ENCODE measurements at regions not wholly inside any gene's neighbourhood (a gene's known extent, or its start where the extent isn't known, plus 50 kb on each side); places are given as distances from the start of the nearest gene placed in this dataset.

- ATAC-seq (no peak), DNase-seq (ENCODE audit: low spot score) (no peak)
- intact Hi-C loops (cut with DNase I), result no loop called here
These were observed 111.2 kb upstream of the OPRM1 start for GRCh38 chr6:153927867-153928266.

- DNase-seq (ENCODE audit: low spot score), result no peak
- ATAC-seq, result no peak
These were observed 140.5 kb upstream of the OPRM1 start for GRCh38 chr6:153898360-153899059.

GRCh38 chr6:153882411-153882810 lies 156.6 kb upstream of the OPRM1 start:
- no peak for ATAC-seq
- no peak for DNase-seq (ENCODE audit: low spot score)
- intact Hi-C loops (cut with DNase I), result no loop called here

More at GRCh38 chr6:153898360-153899059, 140.5 kb upstream of the OPRM1 start:
- intact Hi-C loops (cut with DNase I), result no loop called here

- no peak for ATAC-seq
- DNase-seq (ENCODE audit: low spot score), result no peak
- intact Hi-C loops (cut with DNase I), result no loop called here
These were observed 165.5 kb upstream of the OPRM1 start for GRCh38 chr6:153873541-153873940.

- no peak for ATAC-seq
- intact Hi-C loops (cut with DNase I), result no loop called here
- DNase-seq (ENCODE audit: low spot score), result no peak
These were observed 166.1 kb upstream of the OPRM1 start for GRCh38 chr6:153872946-153873345.

GRCh38 chr6:153862927-153863326 lies 176.1 kb upstream of the OPRM1 start:
- no peak for DNase-seq (ENCODE audit: low spot score)
- intact Hi-C loops (cut with DNase I), result no loop called here
- no peak for ATAC-seq

- ATAC-seq (no peak), DNase-seq (ENCODE audit: low spot score) (no peak)
- intact Hi-C loops (cut with DNase I), result no loop called here
These were observed 176.9 kb upstream of the OPRM1 start for GRCh38 chr6:153862139-153862538.

- intact Hi-C loops (cut with DNase I), result no loop called here
- no peak for DNase-seq (ENCODE audit: low spot score)
- no peak for ATAC-seq
These were observed 180.5 kb upstream of the OPRM1 start for GRCh38 chr6:153858529-153858928.

- ATAC-seq (no peak), DNase-seq (ENCODE audit: low spot score) (no peak)
- intact Hi-C loops (cut with DNase I), result no loop called here
These were observed 182.1 kb upstream of the OPRM1 start for GRCh38 chr6:153856929-153857376.

GRCh38 chr6:153852481-153852880 lies 186.6 kb upstream of the OPRM1 start:
- intact Hi-C loops (cut with DNase I), result no loop called here
- no peak for ATAC-seq

GRCh38 chr6:153852034-153852433 lies 187.0 kb upstream of the OPRM1 start:
- intact Hi-C loops (cut with DNase I), result no loop called here
- ATAC-seq (no peak), DNase-seq (ENCODE audit: low spot score) (no peak)

More at GRCh38 chr6:153852481-153852880, 186.6 kb upstream of the OPRM1 start:
- DNase-seq (ENCODE audit: low spot score), result no peak

- ATAC-seq (no peak), DNase-seq (ENCODE audit: low spot score) (no peak)
- intact Hi-C loops (cut with DNase I), result no loop called here
These were observed 189.8 kb upstream of the OPRM1 start for GRCh38 chr6:153849072-153849779.

- intact Hi-C loops (cut with DNase I), result no loop called here
- ATAC-seq, result no peak
These were observed 195.6 kb upstream of the OPRM1 start for GRCh38 chr6:153843420-153843819.

GRCh38 chr6:153842491-153842890 lies 196.5 kb upstream of the OPRM1 start:
- ATAC-seq (no peak), DNase-seq (ENCODE audit: low spot score) (no peak)
- intact Hi-C loops (cut with DNase I), result no loop called here

More at GRCh38 chr6:153843420-153843819, 195.6 kb upstream of the OPRM1 start:
- no peak for DNase-seq (ENCODE audit: low spot score)

- ATAC-seq (no peak), DNase-seq (ENCODE audit: low spot score) (no peak)
- intact Hi-C loops (cut with DNase I), result no loop called here
These were observed 198.8 kb upstream of the OPRM1 start for GRCh38 chr6:153840039-153840850.

- no peak for ATAC-seq
- intact Hi-C loops (cut with DNase I), result no loop called here
- no peak for DNase-seq (ENCODE audit: low spot score)
These were observed 206.5 kb upstream of the OPRM1 start for GRCh38 chr6:153832543-153832942.

- ATAC-seq, result no peak
- DNase-seq (ENCODE audit: low spot score), result no peak
- intact Hi-C loops (cut with DNase I), result no loop called here
These were observed 207.5 kb upstream of the OPRM1 start for GRCh38 chr6:153831350-153832078.

- DNase-seq (ENCODE audit: low spot score) (no peak), ATAC-seq (no peak)
- intact Hi-C loops (cut with DNase I), result no loop called here
These were observed 221.9 kb upstream of the OPRM1 start for GRCh38 chr6:153817173-153817572.

GRCh38 chr6:153816366-153816765 lies 222.7 kb upstream of the OPRM1 start:
- ATAC-seq, result no peak
- intact Hi-C loops (cut with DNase I), result no loop called here
- DNase-seq (ENCODE audit: low spot score), result no peak
